Natural killer cell (primary cell): ENCODE measurements at regions not wholly inside any gene's neighbourhood (a gene's known extent, or its start where the extent isn't known, plus 50 kb on each side); places are given as distances from the start of the nearest gene placed in this dataset.
A peak's percentile ranks its signal among the peaks of the same experiment; 100 is the strongest.

Experiments
- ATAC-seq, 3 donors: fragments of 150-1000 bp in 2 of 3; fragments of 200-7000 bp in 1 of 3; cut with Tn5 transposase; 1 replicate in 1 of 3; 2 replicates in 2 of 3; pipeline ENCODE4 v1.10.0; 2021; ENCODE audit warnings: mild to moderate bottlenecking in 2 of 3, moderate library complexity in 2 of 3
- DNase-seq, 2 donors: peaks; one replicate each; pipeline versions ENCODE4 v3.0.0 to v3.0.0-alpha.2; 2013 to 2021; ENCODE audit warnings: mixed read lengths in 1 of 2
- H3K27ac ChIP-seq: one replicate; pipeline ENCODE4 v1.5.1; 2013; ENCODE audit warnings: mild to moderate bottlenecking, low read length
- H3K27me3 ChIP-seq: one replicate; pipeline ENCODE4 v1.6.1; 2013; ENCODE audit warnings: low read length; ENCODE audit not compliant: control insufficient read depth, insufficient read depth
- H3K36me3 ChIP-seq: one replicate; pipeline ENCODE4 v1.6.1; 2013; ENCODE audit warnings: low read length; ENCODE audit not compliant: control insufficient read depth, insufficient read depth
- H3K4me1 ChIP-seq: one replicate; pipeline ENCODE4 v1.6.1; 2013; ENCODE audit warnings: low read length; ENCODE audit not compliant: control insufficient read depth, insufficient read depth
- H3K4me3 ChIP-seq: one replicate; pipeline ENCODE4 v1.5.1; 2013; ENCODE audit warnings: low read length
- H3K9me3 ChIP-seq: one replicate; pipeline ENCODE4 v1.6.1; 2013; ENCODE audit warnings: low read length; ENCODE audit not compliant: control insufficient read depth, insufficient read depth
- H3K27ac Mint-ChIP-seq, 2 donors: one replicate each; pipeline ENCODE4 v1.8.0; 2022; ENCODE audit warnings: mild to moderate bottlenecking in 2 of 2, mixed read lengths in 2 of 2, moderate library complexity in 1 of 2
- H3K27me3 Mint-ChIP-seq, 2 donors: one replicate each; pipeline ENCODE4 v1.8.0; 2022; ENCODE audit warnings: low read depth in 2 of 2, mixed read lengths in 2 of 2
- H3K36me3 Mint-ChIP-seq: one replicate; pipeline ENCODE4 v1.8.0; 2022; ENCODE audit warnings: mixed read lengths
- H3K4me1 Mint-ChIP-seq, 2 donors: one replicate each; pipeline ENCODE4 v1.8.0; 2022; ENCODE audit warnings: mixed read lengths in 2 of 2
- H3K4me3 Mint-ChIP-seq: one replicate; pipeline ENCODE4 v1.8.0; 2022; ENCODE audit warnings: mild to moderate bottlenecking, moderate library complexity, mixed read lengths
- H3K9me3 Mint-ChIP-seq, 2 donors: one replicate each; pipeline ENCODE4 v1.8.0; 2022; ENCODE audit warnings: mixed read lengths in 2 of 2
- WGBS: methylation state at CpG from one replicate; pipeline ENCODE4 v1.1.7; 2013; ENCODE audit warnings: missing lambda C conversion rate; ENCODE audit not compliant: insufficient coverage; 5-methylcytosine and 5-hydroxymethylcytosine counted together
- intact Hi-C: fragments of 100-400 bp; cut with micrococcal nuclease; formaldehyde crosslinking; loops from one replicate; pipeline ENCODE4 v1.14.2; 2022
- TF ChIP-seq, protein P1 (sequence below): fragments of 200-600 bp; IDR thresholded peaks from one replicate; pipeline ENCODE4 v1.8.0; 2022; ENCODE audit warnings: antibody characterized with exemption

DNA sequence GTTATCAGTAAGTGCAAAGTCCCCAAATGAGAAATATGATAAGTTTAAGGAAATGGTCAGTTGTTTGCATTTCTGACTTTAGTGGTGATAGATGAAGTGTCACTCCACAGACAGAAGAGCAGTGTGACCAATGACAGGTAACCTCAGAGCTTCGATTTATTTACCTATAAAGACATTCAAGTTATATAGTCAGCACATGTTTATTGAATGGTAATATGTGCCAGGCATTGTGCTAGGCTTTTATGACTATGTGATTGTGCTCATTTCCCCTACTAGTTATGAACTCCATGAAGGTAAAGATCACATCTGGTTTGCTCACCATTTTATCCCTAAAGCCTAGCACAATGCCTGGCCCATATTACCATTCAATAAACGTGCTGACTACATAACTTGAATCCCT is 222.4 kb downstream of the HHIPL2 start:
- Histone ChIP-seq H3K4me1 (no peaks in the 10 kb centered on the region), H3K27ac (no peak overlapping the region), H3K27me3 (no peaks in the 10 kb centered on the region), H3K4me3 (no peak overlapping the region), H3K9me3 (no peaks in the 10 kb centered on the region), H3K36me3 (no peaks in the 10 kb centered on the region)
- Mint-ChIP-seq H3K27me3 (peaks cover 4 to 9% of the 10 kb centered on the region in 2 donors), H3K27ac (no peak overlapping the region), H3K4me1 (no peaks in the 10 kb centered on the region), H3K9me3 (no peaks in the 10 kb centered on the region), H3K36me3 (no peaks in the 10 kb centered on the region), H3K4me3 (no peak overlapping the region)
- TF ChIP-seq, protein P1, sequence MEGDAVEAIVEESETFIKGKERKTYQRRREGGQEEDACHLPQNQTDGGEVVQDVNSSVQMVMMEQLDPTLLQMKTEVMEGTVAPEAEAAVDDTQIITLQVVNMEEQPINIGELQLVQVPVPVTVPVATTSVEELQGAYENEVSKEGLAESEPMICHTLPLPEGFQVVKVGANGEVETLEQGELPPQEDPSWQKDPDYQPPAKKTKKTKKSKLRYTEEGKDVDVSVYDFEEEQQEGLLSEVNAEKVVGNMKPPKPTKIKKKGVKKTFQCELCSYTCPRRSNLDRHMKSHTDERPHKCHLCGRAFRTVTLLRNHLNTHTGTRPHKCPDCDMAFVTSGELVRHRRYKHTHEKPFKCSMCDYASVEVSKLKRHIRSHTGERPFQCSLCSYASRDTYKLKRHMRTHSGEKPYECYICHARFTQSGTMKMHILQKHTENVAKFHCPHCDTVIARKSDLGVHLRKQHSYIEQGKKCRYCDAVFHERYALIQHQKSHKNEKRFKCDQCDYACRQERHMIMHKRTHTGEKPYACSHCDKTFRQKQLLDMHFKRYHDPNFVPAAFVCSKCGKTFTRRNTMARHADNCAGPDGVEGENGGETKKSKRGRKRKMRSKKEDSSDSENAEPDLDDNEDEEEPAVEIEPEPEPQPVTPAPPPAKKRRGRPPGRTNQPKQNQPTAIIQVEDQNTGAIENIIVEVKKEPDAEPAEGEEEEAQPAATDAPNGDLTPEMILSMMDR = no peak
- no CpG with 5 or more reads among the region's 2 CpGs for WGBS
- no peak for ATAC-seq
- intact Hi-C loops = no loop called here
- DNase-seq = no peak

DNA sequence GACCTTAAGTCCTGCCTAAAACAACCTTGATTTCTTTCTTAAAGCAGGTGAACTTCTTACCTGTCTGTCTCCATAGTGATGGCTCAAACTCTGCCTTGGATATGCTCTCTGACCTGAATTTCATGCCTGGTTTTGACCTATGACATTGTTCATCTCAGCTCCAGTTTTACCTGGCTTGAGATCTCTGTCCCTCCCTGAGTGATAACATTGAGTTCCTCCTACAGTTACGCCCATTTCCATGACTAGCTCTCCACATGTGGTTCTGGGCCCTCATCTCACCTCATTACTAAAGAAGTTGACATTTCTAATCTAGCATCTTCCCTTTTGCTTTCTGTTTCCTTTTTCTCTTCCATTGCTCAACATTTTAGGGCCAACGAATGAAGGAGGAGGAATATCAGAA is 233.1 kb downstream of the HHIPL2 start:
- intact Hi-C loops = no loop called here
- no peak overlapping the region for H3K4me3 Mint-ChIP-seq
- ATAC-seq (no peak), DNase-seq (no peak)
- H3K4me1 ChIP-seq = no peaks in the 10 kb centered on the region
- H3K27me3 ChIP-seq = no peaks in the 10 kb centered on the region
- no peaks in the 10 kb centered on the region for H3K36me3 Mint-ChIP-seq
- WGBS = 88% methylated on average over 1 of the region's 2 CpGs
- H3K4me3 ChIP-seq = no peak overlapping the region
- no peak overlapping the region for H3K27ac ChIP-seq
- H3K27me3 Mint-ChIP-seq = peaks cover 6 to 7% of the 10 kb centered on the region in 2 donors
- H3K4me1 Mint-ChIP-seq = no peaks in the 10 kb centered on the region
- no peaks in the 10 kb centered on the region for H3K36me3 ChIP-seq
- TF ChIP-seq, protein P1 = no peak
- H3K9me3 ChIP-seq = no peaks in the 10 kb centered on the region
- no peak overlapping the region for H3K27ac Mint-ChIP-seq
- H3K9me3 Mint-ChIP-seq = no peaks in the 10 kb centered on the region

DNA sequence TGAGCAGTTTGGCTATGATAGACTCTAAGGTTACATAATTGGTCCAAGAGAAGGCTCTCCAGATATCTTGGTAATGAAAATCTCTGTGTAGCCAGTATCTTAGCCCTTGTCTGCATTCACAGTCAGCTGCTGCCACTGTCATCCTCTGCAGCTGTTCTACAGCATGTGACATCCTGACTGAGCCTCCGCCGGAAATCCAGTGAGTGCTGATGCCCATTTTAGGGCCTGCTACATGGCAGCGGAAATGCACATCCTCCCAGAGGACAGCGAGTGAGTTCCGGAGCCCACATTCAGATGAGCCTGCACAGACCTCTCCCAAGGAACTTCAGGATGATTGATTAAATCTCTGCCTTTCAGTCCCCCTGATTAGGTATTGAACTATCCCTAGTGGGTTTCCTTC is 237.1 kb downstream of the HHIPL2 start:
- Mint-ChIP-seq H3K27me3 (peaks cover 5% of the 10 kb centered on the region in 2 donors), H3K27ac (no peak overlapping the region), H3K4me1 (no peaks in the 10 kb centered on the region), H3K36me3 (no peaks in the 10 kb centered on the region), H3K9me3 (no peaks in the 10 kb centered on the region), H3K4me3 (no peak overlapping the region)
- no peak overlapping the region for H3K27ac ChIP-seq
- no peak overlapping the region for H3K4me3 ChIP-seq
- WGBS = 88% methylated on average over 5 of the region's 5 CpGs
- TF ChIP-seq, protein P1 = no peak
- no peaks in the 10 kb centered on the region for H3K36me3 ChIP-seq
- no peaks in the 10 kb centered on the region for H3K27me3 ChIP-seq
- ATAC-seq = peak; percentile 48 to 66 (median 52)
- peak in 1 of 2 donors; percentile 51 for DNase-seq
- H3K9me3 ChIP-seq = no peaks in the 10 kb centered on the region
- no peaks in the 10 kb centered on the region for H3K4me1 ChIP-seq
- intact Hi-C loops = no loop called here

DNA sequence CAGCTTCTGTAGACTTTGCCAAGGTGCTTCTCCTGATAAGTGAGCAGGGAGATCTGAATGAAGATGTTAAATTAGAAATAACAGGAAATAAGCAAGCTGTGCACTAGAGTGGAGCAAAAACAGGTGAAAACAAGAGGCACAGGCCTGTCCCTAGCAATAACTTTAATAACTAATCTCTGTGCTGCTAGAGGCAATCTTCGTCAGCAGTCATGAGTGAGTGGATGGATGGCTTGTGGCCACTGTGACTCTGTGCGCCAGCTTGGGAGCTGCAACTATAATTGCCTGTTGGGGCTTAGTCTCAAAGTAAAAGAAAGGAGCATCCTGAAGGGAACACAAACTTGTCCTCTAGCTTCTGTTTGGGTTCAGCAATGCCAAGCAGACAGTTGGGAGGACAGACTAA is 240.3 kb downstream of the HHIPL2 start:
- intact Hi-C loops = no loop called here
- ATAC-seq = no peak
- TF ChIP-seq, protein P1 = no peak
- no peak for DNase-seq
- no peak overlapping the region for H3K27ac Mint-ChIP-seq
- no peaks in the 10 kb centered on the region for H3K27me3 ChIP-seq
- H3K4me1 ChIP-seq = no peaks in the 10 kb centered on the region
- H3K9me3 Mint-ChIP-seq = no peaks in the 10 kb centered on the region
- 47% methylated on average over 2 of the region's 2 CpGs for WGBS
- H3K4me3 Mint-ChIP-seq = no peak overlapping the region
- no peak overlapping the region for H3K27ac ChIP-seq
- H3K36me3 ChIP-seq = no peaks in the 10 kb centered on the region
- H3K4me3 ChIP-seq = no peak overlapping the region
- H3K9me3 ChIP-seq = no peaks in the 10 kb centered on the region
- no peaks in the 10 kb centered on the region for H3K36me3 Mint-ChIP-seq
- no peaks in the 10 kb centered on the region for H3K4me1 Mint-ChIP-seq
- peaks cover 3 to 8% of the 10 kb centered on the region in 2 donors for H3K27me3 Mint-ChIP-seq
